NCI-H146 (cell line): ENCODE measurements at regions not wholly inside any gene's neighbourhood (a gene's known extent, or its start where the extent isn't known, plus 50 kb on each side); places are given as distances from the start of the nearest gene placed in this dataset.

Experiments used
- DNase-seq: peaks from one replicate; lab custom pipeline; 2025; lab: John Stamatoyannopoulos, UW

DNA sequence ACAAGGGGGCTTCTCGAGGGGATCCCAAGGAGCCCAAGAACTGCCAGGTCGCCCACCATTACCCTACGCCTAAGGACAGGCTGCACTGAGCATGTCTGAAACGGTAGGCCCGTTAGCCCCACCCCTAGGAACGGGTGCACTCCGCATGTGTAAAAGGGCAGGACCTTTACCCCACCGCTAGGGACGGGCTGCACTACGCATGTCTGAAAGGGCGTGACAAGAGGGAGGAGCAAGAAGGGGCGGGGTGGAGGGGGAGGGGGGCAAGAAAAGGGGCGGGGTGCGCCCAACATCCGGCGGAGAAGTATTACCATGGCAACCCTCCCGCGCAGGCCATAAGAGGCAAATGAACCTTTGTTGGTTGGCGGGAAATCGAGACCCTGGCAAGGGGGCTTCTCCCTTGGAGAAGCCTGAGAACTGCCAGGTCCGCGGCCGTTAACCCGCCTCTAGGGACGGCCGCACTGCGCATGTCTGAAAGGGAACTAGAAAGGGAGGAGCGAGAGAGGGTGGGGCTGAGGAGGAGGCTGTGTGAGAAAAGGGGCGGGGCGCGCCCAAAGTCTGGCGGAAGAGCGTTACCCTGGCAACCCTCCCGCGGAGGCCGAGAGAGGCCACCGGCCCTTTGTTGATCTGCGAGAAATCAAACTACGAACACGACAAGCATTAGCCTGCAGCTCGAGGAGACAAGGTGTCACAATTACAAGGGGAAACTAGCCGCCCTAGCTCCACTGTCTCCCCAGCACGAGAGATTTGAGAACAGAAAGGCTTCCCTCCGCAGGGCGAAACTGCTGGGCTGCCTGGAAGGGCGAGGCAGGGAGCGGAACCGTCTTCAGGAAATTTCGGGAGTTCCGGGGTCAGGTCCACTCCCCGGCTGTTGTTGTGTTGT lies 2046.8 kb downstream of the TP53TG3F start:
- DNase-seq, result peak; percentile 96

DNA sequence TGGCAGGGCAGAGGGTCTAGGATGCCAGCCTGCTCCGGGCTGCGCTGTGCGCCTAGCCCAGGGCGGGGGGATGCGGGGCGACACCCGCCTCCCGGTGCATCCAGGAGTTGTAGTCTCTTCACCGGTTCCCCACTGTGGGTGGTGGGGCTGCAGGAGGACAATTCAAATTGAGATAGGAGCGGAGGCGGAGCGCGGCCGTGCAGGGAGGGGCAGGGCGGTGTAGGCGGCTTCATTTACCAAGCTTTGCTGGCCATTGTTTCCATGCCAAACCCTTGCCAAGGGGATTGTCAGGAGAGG lies 2047.4 kb downstream of the TP53TG3F start:
- DNase-seq, result peak; percentile 47

DNA sequence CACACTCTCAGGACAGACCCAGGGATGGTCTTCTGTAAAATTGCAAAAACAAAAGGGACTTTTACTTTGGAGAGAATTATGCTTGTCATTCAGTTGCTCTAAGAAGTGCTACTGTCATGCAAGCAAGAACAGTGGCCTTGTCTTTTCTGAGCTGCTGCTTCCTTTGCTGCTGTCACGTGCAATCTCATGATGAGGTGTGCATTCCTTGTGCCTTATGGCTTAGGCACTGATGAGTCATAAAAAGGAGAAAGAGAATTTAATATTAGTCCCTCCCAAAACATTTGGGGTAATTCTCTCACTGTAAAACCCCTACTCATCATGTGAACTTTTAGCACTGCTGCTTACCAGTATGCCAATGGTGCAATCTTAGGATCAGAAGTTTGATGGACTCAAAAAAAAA lies 2051.3 kb downstream of the TP53TG3F start:
- no peak for DNase-seq

DNA sequence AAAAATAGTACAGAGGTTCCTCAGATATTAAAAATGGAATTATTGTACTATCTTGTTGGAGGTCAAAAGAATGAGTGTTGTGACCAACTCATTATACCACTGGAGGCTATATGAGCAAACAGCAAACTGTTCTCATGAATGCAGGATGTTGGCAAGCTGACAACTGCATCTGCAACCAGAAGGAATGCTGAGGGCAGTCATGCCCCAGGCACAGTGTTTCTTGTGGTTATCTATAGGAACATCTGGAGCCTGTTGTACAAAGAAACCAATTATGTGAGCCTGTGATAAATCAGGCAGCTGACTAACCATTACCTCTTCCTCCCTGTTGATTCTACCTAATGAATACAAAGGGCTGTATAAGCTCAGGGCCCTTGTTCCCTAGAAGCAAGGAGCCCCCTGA lies 2057.1 kb downstream of the TP53TG3F start:
- no peak for DNase-seq

DNA sequence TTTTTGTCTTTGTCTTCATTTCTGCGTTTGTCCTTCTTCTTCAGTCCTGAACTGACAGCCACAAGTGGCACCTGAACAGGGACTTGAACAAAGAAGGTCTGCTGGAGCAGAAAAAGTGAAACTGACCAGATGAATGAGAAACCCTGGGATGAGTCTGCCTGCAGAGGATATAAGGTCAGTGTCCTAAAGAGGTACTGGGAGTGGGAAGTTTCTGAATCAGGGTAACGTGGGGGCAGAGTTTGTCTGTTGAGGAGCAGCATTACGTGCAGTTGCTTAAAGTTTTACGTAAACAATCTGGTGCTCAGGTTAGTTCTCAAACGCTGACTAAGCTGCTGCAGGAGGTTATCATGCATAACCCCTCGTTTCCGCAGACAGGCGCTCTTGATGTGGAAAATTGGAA lies 2057.6 kb downstream of the TP53TG3F start:
- no peak for DNase-seq

DNA sequence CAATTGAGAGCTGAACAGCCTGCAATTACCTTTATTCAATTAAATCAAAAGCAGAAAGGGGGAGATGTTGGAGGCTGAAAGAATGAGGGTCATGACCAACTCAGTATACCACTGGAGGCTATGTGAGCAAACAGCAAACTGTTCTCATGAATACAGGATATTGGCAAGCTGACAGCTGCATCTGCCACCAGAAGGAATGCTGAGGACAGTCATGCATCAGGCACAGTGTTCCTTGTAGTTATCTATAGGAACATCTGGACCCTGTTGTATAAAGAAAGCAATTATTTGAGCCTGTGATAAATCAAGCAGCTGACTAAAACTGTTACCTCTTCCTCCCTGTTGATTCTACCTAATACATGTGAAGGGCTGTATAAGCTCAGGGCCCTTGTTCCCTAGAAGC lies 2064.6 kb downstream of the TP53TG3F start:
- no peak for DNase-seq

DNA sequence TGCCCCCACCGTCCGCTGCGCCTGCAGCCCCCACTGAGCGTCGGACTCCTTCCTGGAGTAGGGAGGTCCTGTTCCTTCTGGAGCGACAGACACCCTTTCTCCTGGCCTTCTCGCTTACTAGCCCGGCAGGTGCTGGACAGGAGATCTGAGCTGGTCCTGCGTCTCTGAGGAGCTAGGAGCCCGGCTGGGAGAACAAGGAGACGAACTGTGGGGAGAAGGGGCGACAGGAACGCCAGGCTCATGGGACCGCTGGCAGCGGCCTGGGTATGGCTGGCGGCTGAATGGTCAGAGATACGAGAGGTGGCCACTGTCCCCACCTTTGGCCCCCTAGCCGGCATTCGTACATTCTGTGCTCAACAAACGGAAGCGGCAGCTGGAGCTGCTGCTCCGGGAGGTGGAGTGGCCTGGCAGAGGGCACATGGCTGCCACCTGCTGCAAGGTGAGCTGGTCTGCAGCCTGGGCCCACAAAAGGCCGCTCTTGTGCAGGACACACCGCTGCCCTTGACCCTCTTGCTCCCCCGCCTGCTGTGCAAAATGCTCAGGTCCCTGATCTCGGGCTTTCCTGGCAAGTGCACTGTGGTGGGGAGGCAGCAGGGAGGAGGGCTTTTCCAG lies 2066.7 kb downstream of the TP53TG3F start:
- DNase-seq, result peak; percentile 24

DNA sequence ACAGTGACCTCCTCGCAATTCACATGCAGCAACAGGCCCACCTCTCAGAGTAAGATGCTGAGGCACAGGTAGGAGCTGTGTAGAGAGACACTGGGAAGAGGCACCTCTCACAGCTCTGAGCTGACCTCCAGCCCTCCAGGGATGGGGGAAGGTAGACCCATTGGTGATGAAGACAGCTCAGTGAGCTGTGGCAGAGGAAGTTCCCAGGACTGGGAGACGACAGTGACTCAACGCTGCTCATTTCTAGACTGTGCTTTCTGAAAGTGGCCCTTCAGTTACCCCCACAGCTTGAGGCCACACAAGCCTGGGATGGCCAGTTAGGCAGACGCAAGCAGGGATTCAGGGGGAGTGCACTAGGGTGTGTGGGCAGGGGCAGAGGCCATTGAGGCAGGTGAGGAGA lies 2073.2 kb downstream of the TP53TG3F start:
- DNase-seq, result no peak

DNA sequence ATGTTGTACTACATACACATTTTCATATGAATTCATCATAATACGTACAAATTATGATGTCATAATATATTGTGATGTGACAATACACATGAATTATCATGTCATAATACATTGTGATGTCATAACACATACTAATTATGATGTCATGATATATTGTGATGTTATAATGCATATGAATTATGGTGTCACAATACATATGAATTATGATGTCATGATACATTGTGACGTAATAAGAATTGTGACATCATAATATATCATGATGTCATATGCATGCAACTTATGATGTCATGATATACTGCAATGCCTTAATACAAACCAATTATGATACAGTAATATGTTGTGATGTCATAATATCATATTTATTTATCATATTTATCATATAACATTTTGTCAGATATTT lies 2074.3 kb downstream of the TP53TG3F start:
- no peak for DNase-seq

DNA sequence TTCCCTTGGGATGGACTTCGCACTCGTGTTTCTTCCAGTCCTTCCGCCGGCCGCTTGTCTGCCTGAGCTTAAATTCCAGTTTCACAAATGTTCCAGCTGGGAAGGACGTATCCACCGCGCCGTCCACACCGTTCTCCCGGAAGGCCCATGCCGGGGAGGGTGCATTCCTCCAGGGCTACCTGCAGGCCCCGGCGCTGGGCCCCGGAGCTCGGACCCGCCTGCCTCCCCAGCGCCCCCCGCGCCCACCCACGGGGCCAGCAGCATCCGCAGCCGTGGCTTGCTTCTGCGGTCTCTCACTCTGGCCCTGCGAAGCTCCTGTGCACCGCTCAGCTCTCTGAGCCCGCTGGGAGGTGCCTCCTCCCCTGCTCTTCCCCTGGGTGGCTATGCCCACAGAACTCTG lies 2084.1 kb downstream of the TP53TG3F start:
- no peak for DNase-seq

DNA sequence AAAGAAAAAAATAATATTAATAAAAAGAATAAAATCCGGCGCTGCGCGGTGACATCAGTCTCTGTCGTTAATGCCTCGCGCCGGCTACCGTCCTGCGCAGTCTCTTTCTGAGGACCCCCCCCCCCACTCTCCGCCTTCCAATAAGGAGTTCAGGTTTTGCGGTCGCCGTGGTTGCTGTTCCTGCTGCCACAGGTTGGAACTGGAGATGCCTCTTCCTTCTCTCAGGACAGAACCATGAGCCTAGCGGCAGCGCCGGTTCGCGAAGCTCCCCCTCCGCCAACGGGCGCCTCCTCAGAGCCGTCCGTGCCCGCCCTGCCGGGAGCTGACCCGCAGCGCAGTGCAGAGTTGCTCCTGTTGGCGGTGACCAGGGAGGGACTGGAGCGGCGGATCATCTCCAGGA lies 2093.4 kb downstream of the TP53TG3F start:
- DNase-seq, result no peak

DNA sequence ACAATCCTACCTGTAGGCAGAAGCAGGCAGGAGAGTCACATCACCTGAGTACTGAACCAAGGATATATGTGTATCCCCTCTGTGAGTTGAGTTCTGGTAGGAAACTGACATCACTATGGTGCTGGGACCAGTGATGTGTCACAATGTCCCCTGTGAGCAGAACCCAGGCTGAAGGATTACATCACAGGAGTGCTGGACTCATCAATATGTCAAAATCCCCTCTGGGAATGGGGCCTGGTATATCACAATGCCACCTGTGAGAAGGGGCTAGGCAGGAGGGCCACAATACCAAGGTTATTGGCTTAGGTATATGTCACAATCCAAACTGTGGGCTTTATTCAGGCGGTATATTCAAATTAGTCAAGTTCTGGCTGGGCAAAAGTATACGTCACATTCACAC lies 2098.3 kb downstream of the TP53TG3F start:
- no peak for DNase-seq

DNA sequence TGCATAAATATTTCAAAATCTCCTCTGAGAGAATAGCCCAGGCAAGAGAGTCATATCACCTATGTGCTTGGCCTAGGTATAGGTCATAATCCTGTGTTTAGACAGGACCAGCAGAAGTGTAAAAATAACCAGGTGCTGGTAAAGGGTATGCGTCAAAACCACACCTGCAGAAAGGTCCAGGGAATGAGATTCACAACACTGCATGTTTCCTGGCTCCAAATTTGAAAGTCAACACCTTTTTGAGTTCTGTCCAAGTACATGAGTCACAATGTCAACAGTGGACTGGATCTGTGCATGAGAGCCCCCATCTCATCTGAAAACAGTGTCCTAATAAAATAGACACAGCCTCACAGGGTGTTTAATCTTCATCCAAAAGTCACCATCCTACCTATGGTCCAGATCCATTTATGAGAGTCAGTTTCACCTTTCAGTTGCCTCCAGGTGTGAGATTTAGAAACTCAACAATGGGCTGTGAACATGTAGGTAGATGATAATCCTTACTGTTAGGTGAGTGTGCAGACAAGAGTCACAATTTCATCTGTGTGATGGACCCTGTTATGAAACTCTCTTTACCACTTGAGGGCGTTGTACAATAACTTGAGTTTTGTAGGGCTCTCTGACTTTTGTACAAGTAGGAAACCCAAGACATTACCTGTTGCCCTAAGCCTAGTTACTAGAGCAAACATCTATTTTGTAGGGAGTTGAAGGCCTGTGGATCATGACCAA lies 2100.7 kb downstream of the TP53TG3F start:
- DNase-seq, result no peak

DNA sequence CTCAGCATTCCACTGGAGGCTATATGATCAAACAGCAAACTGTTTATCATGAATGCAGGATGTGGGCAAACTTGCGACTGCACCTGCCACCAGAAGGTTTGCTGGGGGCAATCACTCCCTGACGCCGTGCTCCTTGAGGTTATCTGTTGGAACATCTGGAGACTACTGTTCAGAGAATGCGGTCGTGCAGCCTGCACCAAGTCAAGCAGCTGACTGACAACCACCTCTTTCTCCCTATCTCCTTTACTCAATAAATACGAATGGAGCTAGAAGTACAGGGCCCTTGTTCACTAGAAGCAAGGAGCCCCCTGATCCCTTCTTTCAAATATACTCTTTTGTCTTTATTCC lies 2101.2 kb downstream of the TP53TG3F start:
- DNase-seq, result no peak

DNA sequence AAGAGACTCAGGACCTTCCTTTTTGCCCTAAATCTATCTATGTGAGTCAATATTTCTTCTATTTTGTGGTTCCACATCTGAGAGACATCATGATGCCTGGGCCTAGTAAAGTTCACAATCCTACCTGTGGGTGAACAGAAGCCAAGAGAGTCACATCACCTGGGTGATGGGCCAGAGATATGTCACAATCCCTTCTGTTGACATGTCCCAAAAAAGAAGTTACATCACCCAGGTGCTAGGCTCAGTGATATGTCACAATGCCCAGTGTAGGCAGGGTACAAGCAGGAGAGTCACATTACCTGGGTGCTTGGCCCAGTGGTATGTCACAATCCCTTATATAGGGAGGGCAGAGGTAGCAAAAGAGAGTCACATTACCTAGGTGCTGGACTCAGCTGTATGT lies 2101.9 kb downstream of the TP53TG3F start:
- no peak for DNase-seq

DNA sequence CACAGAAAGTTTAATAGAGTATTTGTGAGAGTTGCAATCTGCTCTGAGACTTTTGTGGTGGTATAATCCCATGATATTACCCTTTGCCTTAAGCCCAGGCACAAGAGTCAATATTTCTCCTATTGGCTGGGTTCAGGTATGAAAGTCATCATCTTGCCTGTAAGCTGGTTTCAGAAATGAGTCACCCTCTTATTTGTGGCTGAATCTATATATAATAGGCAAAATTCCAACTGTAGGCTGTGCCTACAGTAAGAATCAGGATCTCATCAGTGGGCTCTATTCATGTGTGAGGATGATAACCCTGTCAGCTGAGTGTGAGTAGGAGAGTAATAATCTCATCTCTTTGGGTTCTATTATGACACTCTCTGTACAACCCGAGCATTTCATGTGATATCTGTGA lies 2103.1 kb downstream of the TP53TG3F start:
- DNase-seq, result no peak

DNA sequence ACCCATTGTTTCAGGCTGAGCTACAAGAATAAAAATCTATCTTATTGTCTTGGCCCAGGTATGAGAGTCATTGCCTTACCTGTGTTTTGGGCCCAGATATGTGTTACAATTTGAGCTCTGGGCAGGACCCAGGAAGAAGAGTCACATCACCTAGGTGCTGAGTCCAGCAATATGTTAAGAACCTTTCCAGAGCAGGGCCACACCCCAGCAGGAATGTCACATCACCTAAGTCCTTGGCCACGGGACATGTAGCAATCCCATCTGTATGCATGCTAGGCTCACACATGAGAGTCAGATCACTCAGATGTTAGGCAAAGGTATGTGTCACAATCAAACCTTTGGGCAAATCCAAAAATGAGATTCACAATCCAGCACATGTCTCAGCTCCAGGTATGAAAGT lies 2103.5 kb downstream of the TP53TG3F start:
- no peak for DNase-seq

DNA sequence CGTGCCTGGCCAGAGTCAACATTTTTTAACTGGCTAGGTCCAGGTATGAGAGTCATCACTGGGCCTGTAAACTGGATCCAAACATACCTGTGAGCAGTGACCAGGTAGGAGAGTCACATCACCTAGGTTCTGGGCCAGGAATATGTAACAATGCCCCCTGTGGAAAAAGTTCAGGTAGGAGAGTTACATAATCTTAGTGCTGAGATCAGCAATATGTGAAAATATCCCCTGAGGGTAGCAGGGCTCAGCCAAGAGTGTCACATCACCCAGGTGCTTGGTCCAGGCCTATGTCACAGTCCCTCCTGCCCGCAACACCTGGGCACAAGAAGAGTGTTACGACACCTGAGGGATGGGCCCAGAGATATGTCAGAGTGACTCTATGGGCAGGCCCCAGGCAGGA lies 2104.7 kb downstream of the TP53TG3F start:
- DNase-seq, result no peak

DNA sequence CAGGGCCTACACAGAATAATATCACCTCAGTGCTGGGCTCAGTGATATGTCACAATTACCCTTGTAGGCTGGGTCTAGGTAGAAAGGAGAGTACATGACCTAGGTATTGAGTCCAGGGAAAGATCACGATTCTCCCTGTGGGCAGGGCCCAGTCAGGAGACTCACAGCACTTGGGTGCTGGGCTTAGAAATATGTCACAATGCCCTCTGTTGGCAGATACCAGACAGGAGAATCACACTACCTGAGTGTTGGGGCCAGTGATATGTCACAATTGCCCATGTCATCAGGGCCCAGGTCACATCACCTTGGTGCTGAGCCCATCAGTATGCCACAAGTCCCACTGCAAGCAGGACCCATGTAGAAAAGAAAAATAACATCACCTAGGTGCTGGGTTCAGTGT lies 2105.5 kb downstream of the TP53TG3F start:
- no peak for DNase-seq

DNA sequence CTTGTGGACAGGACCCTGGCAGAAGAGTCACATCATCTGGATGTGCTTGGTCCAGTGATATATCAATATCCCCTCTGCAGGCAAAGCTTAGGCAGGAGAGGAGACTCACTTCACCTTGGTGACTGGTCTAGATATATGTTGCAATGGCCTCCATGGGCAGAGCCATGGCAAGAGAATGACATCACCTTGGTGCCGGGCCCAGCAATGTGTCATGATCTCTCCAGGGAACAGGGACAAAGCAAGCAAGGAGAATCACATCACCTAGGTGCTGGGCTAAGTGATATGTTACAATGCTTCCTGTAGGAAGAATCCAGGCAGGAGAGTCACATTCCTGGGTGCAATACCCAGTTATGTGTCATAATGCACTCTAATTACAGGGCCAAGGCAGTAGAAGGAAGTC lies 2106.2 kb downstream of the TP53TG3F start:
- no peak for DNase-seq

DNA sequence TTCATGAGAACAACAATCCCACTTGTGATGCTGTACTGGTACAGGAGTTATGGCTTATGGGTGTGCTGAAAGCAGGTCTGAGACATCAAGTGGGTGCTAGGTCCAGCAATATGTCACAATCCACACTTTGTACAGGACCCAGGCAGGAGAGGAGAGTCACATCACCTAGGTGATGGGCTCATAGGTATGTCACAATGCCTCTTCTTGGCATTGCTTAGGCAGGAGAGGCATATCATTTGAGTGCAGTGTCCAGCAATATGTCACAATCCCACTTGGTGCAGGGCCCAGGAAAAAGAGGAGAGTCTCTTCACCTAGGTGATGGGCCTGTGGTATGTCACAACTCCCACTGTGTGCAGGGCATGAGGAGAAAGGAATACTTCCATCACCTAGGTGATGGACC lies 2110.0 kb downstream of the TP53TG3F start:
- no peak for DNase-seq

DNA sequence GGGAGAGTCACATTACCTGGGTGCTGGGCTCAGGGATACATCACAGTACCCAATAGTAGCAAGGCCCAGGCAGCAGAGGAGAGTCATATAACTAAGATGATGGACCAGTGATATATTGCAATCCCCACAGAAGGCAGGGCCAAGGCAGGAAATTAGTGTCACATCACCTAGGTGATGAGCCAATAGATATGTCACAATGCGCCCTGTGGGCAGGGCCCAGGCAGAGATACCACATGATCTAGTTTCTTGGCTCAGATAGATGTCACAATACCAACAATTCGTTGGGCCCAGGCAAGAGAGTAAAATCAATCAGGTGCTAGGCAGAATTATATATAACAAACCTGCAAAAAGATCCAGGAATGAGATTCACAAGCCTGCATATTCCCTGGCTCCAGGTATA lies 2111.5 kb downstream of the TP53TG3F start:
- DNase-seq, result no peak

DNA sequence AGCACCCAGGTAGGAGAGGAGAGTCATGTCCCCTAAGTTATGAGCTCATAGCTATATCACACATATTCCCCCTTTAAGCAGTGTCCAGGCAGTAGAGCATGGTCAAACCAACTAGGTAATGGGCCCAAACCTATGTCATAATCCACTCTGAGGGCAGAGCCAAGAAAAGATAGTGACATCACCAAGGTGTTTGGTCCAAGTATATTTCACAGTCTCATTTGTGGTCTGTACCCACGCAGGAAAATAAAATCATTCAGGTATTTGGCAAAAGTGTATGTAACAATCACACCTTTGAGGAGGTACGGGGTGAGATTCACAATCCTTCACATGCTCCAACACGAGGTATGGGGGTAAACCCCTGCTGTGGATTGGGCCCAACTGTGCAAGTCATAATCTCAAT lies 2112.8 kb downstream of the TP53TG3F start:
- DNase-seq, result no peak

DNA sequence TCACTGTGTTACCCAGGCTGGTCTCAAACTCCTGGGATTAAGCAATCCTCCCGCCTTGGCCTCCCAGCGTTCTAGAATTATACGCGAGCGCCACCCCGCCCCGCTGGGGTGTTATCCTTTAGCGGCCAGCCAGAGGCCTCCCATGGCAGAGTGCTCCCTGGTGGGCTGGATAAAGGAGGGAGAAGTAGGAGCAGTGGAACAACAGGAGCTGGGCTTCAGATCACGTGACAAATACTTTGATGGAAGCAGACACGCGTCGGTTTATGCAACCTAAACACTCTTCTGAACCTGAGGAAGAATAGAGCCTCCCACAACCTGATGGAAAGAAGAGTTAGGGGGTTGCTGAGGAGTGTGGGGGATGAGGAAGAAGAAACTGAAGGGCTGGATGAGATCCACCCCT lies 2114.0 kb downstream of the TP53TG3F start:
- DNase-seq, result no peak
